ENCODE measurements at regions not wholly inside any gene's neighbourhood (a gene's known extent, or its start where the extent isn't known, plus 50 kb on each side); places are given as distances from the start of the nearest gene placed in this dataset.

DNA sequence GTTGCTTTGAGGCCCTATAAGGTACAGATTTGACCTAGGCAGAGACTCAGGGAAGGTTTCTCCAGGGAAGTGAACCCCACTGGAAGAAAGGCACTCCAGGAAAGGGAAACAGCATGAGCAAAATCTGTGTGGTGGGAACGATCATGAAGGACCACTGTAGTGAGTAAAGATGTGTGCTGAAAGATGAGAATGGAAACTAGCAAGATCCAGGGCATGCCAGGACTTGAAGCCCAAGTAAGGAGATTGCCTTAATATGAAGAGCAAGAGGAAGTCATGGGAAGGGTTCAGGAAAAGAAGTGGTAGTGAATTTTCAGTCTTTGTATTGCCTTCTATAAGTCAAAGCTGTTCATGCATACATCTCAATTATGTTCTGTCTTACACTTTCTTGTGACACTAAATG lies 55.2 kb upstream of the SLIT3 start:
- Histone ChIP-seq H3K9me3 (ENCODE audit: control insufficient read depth, insufficient read depth, low read length) (no peaks in the 10 kb centered on the region), H3K36me3 (ENCODE audit: control insufficient read depth, insufficient read depth, low read length) (no peaks in the 10 kb centered on the region), H3K27ac (ENCODE audit: low read depth, low read length) (no peak overlapping the region), H3K4me3 (ENCODE audit: low read depth, low read length) (no peak overlapping the region), H3K9ac (ENCODE audit: low read depth, low read length) (no peak overlapping the region), H3K4me1 (ENCODE audit: control insufficient read depth, insufficient read depth, low read length) (no peaks in the 10 kb centered on the region), H3K27me3 (ENCODE audit: control insufficient read depth, insufficient read depth, low read length) (no peaks in the 10 kb centered on the region)

DNA sequence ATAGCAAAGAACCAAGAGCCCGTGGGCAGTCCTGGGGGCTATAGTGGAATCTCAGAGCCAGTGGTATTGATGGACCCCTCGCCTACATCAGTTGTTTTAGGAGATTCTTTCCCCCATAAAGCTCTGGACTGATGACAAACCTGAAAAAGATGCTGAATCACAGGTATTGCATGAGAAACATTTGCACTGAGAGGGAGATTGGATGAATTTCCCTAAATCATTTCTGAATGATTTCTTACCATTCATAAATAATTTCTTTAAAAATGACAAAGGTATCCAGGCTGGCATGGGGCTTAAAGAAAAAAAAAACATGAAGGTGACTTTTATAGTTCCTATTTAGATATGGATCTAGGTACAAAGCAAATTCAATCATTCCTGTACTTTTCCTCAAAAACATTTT lies 54.0 kb upstream of the SLIT3 start:
- Histone ChIP-seq H3K27me3 (ENCODE audit: control insufficient read depth, insufficient read depth, low read length) (no peaks in the 10 kb centered on the region), H3K36me3 (ENCODE audit: control insufficient read depth, insufficient read depth, low read length) (no peaks in the 10 kb centered on the region), H3K9ac (ENCODE audit: low read depth, low read length) (no peak overlapping the region), H3K4me1 (ENCODE audit: control insufficient read depth, insufficient read depth, low read length) (no peaks in the 10 kb centered on the region), H3K4me3 (ENCODE audit: low read depth, low read length) (no peak overlapping the region), H3K27ac (ENCODE audit: low read depth, low read length) (no peak overlapping the region), H3K9me3 (ENCODE audit: control insufficient read depth, insufficient read depth, low read length) (no peaks in the 10 kb centered on the region)

DNA sequence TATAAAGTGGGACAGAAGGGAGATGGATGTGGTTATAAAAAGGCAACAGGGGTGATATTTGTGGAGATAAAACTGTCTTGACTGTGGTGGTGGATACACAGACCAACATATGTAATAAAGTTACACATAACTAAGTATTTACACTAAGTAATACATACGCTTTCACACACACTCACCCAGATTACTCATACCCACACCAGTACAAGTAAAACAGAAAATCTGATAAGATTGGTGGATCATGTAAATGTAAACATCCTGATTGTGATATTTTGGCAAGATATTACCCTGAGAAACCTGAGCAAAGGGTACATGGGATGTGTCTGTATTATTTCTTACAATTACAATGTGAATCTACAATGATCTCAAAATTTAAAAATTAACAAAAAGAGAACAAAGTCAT lies 53.3 kb upstream of the SLIT3 start:
- Histone ChIP-seq H3K27ac (ENCODE audit: low read depth, low read length) (no peak overlapping the region), H3K9ac (ENCODE audit: low read depth, low read length) (no peak overlapping the region), H3K4me1 (ENCODE audit: control insufficient read depth, insufficient read depth, low read length) (no peaks in the 10 kb centered on the region), H3K27me3 (ENCODE audit: control insufficient read depth, insufficient read depth, low read length) (no peaks in the 10 kb centered on the region), H3K4me3 (ENCODE audit: low read depth, low read length) (no peak overlapping the region), H3K36me3 (ENCODE audit: control insufficient read depth, insufficient read depth, low read length) (no peaks in the 10 kb centered on the region), H3K9me3 (ENCODE audit: control insufficient read depth, insufficient read depth, low read length) (no peaks in the 10 kb centered on the region)

DNA sequence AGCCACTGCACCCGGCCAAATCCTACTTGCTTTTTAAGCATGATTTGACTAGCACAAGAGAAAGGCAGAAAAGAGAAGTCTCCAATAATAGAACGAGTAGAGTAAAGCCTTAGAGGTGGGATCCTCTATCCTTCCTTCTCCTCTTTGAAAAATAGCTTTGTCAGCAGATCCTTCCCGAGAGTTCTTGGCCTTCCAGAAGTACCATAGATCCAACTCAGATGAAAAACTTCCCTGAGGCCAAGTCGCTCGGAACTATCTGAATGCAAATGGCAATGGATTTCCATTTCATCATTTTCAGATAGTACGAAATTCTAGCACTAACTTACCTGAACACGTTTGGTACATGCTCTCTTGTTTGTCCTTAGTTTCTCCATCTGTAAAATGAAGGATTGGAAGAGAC lies 52.0 kb upstream of the SLIT3 start:
- Histone ChIP-seq H3K9ac (ENCODE audit: low read depth, low read length) (no peak overlapping the region), H3K4me3 (ENCODE audit: low read depth, low read length) (no peak overlapping the region), H3K9me3 (ENCODE audit: control insufficient read depth, insufficient read depth, low read length) (no peaks in the 10 kb centered on the region), H3K27ac (ENCODE audit: low read depth, low read length) (no peak overlapping the region), H3K4me1 (ENCODE audit: control insufficient read depth, insufficient read depth, low read length) (no peaks in the 10 kb centered on the region), H3K27me3 (ENCODE audit: control insufficient read depth, insufficient read depth, low read length) (no peaks in the 10 kb centered on the region), H3K36me3 (ENCODE audit: control insufficient read depth, insufficient read depth, low read length) (no peaks in the 10 kb centered on the region)

DNA sequence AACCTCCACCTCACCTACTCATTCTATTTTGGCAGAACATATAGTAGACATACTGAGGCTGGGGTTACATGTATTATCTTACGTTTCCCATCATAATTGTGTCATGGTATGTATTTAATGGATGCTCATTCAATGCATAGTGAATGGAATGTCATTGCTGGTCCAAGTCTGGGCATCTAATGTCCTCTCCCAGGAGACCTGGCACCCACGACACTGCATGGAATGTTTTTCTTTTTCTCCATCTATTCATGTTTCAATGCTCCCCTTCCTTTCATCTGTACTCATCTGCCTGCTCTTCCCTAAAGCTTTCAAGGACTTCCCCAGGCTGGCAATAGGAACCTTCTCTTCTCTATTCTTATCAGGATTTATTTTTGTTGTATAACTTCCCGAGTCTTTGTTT lies 50.8 kb upstream of the SLIT3 start:
- H3K36me3 ChIP-seq (ENCODE audit: control insufficient read depth, insufficient read depth, low read length) = no peaks in the 10 kb centered on the region
- H3K27me3 ChIP-seq (ENCODE audit: control insufficient read depth, insufficient read depth, low read length) = no peaks in the 10 kb centered on the region
- H3K9ac ChIP-seq (ENCODE audit: low read depth, low read length) = no peak overlapping the region
- H3K9me3 ChIP-seq (ENCODE audit: control insufficient read depth, insufficient read depth, low read length) = no peaks in the 10 kb centered on the region
- no peak overlapping the region for H3K4me3 ChIP-seq (ENCODE audit: low read depth, low read length)
- no peaks in the 10 kb centered on the region for H3K4me1 ChIP-seq (ENCODE audit: control insufficient read depth, insufficient read depth, low read length)
- H3K27ac ChIP-seq (ENCODE audit: low read depth, low read length) = no peak overlapping the region

DNA sequence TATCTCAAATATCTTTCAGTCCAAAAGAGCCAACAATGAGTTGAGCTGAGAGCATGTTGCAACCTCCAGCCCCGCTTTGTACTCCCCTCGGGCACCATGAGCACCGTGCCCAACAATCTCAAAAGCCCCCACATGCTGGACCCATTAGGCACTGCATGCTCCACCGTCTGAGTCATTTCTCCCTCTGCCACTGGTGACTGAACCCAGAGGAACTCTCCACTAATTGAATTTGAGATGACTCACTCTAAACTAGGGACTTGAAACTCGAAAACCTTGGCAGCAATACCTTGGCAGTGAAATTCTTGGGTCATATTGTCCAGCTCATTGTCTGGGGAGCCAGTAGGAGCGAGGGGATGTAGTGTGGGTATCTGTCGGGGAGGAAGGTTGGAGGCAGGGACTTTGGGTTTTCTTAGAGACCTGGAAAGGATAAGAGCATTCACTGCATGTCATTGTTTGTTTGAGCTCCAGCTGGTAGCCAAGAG lies 49.9 kb upstream of the SLIT3 start:
- H3K27me3 ChIP-seq (ENCODE audit: control insufficient read depth, insufficient read depth, low read length) = no peaks in the 10 kb centered on the region
- H3K36me3 ChIP-seq (ENCODE audit: control insufficient read depth, insufficient read depth, low read length) = no peaks in the 10 kb centered on the region
- no peaks in the 10 kb centered on the region for H3K9me3 ChIP-seq (ENCODE audit: control insufficient read depth, insufficient read depth, low read length)
- no peak overlapping the region for H3K4me3 ChIP-seq (ENCODE audit: low read depth, low read length)
- H3K4me1 ChIP-seq (ENCODE audit: control insufficient read depth, insufficient read depth, low read length) = no peaks in the 10 kb centered on the region
- no peak overlapping the region for H3K9ac ChIP-seq (ENCODE audit: low read depth, low read length)
- no peak overlapping the region for H3K27ac ChIP-seq (ENCODE audit: low read depth, low read length)
